Mesothelial cell of epicardium (in vitro differentiated cells): ENCODE measurements at regions not wholly inside any gene's neighbourhood (a gene's known extent, or its start where the extent isn't known, plus 50 kb on each side); places are given as distances from the start of the nearest gene placed in this dataset.

Experiments
- DNase-seq, 2 experiments: peaks; one replicate each; pipeline ENCODE4 v3.0.0; 2021; ENCODE audit warnings: low spot score in 2 of 2; ENCODE audit not compliant: unreplicated experiment in 2 of 2
- H3K27ac Mint-ChIP-seq: 2 replicates; pipeline ENCODE4 v1.8.0; 2021; ENCODE audit warnings: mixed read lengths
- H3K27me3 Mint-ChIP-seq: 2 replicates; pipeline ENCODE4 v1.8.0; 2021; ENCODE audit warnings: low read depth, mixed read lengths
- H3K36me3 Mint-ChIP-seq: 2 replicates; pipeline ENCODE4 v1.8.0; 2021; ENCODE audit warnings: mixed read lengths
- H3K4me1 Mint-ChIP-seq: 2 replicates; pipeline ENCODE4 v1.8.0; 2021; ENCODE audit warnings: mixed read lengths
- H3K4me3 Mint-ChIP-seq: 2 replicates; pipeline ENCODE4 v1.8.0; 2021; ENCODE audit warnings: mild to moderate bottlenecking, moderate library complexity, mixed read lengths
- H3K9me3 Mint-ChIP-seq: 2 replicates; pipeline ENCODE4 v1.8.0; 2021; ENCODE audit warnings: mixed read lengths
- TF ChIP-seq, protein P1 (sequence below): fragments of 200-600 bp; sonication (generic); IDR thresholded peaks from one replicate; pipeline ENCODE4 v1.5.0; 2021; ENCODE audit warnings: antibody characterized with exemption; ENCODE audit not compliant: unreplicated experiment

GRCh38 chr5:154612666-154613065 is 134.6 kb upstream of the HAND1 start:
- no peak overlapping the region for H3K27ac Mint-ChIP-seq
- H3K9me3 Mint-ChIP-seq, result no peaks in the 10 kb centered on the region
- no peaks in the 10 kb centered on the region for H3K36me3 Mint-ChIP-seq
- TF ChIP-seq, protein P1, sequence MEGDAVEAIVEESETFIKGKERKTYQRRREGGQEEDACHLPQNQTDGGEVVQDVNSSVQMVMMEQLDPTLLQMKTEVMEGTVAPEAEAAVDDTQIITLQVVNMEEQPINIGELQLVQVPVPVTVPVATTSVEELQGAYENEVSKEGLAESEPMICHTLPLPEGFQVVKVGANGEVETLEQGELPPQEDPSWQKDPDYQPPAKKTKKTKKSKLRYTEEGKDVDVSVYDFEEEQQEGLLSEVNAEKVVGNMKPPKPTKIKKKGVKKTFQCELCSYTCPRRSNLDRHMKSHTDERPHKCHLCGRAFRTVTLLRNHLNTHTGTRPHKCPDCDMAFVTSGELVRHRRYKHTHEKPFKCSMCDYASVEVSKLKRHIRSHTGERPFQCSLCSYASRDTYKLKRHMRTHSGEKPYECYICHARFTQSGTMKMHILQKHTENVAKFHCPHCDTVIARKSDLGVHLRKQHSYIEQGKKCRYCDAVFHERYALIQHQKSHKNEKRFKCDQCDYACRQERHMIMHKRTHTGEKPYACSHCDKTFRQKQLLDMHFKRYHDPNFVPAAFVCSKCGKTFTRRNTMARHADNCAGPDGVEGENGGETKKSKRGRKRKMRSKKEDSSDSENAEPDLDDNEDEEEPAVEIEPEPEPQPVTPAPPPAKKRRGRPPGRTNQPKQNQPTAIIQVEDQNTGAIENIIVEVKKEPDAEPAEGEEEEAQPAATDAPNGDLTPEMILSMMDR, result no peak
- peaks cover 23% of the 10 kb centered on the region for H3K27me3 Mint-ChIP-seq
- H3K4me1 Mint-ChIP-seq, result peaks cover 20% of the 10 kb centered on the region
- H3K4me3 Mint-ChIP-seq, result no peak overlapping the region
- DNase-seq, result no peak

GRCh38 chr5:154611341-154611767 is 133.3 kb upstream of the HAND1 start:
- no peaks in the 10 kb centered on the region for H3K9me3 Mint-ChIP-seq
- H3K27ac Mint-ChIP-seq, result no peak overlapping the region
- no peaks in the 10 kb centered on the region for H3K36me3 Mint-ChIP-seq
- peaks cover 24% of the 10 kb centered on the region for H3K4me1 Mint-ChIP-seq
- TF ChIP-seq, protein P1, result no peak
- DNase-seq, result no peak
- H3K27me3 Mint-ChIP-seq, result peaks cover 23% of the 10 kb centered on the region
- peak overlapping the region; percentile 66 for H3K4me3 Mint-ChIP-seq

DNA sequence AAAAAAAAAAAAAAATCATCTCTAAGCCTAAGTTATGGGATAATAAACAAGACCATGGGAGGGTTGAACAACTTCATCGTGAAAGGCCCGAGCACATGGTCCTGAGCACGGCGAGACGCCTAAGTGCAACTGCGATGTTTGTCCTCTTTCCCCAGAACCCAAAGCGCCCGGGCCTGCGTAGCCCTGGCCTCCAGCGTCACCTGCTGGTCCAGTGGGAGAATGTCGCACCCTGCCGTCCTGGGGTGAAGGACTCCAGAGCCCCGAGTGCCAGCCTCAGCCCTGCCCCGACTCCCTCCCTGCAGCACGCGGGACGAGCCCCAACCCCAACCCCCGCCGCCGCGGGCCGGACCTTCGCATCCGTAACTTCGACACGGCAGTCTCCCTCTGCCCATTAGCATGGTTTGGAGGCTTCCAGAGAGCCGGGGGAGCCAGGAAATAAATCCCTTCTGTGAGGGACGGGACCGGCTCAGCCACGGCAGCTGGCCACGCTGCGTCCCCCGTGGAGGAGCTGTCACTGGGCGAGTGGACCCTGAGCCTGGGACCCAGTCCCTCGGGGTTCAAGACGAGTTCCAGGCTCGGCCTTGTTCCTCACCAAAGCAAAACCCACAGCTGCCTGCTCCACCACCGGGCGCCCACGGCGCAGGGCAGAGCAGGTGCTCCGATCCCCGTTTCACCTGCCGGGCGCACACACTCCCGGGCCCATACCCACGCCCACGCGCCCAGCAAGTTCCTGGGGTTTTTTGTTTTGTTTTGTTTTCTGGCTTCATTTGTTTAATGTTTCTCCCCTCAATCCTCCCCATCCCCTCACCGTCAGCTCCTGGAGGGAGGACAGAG is 132.5 kb upstream of the HAND1 start:
- no peaks in the 10 kb centered on the region for H3K36me3 Mint-ChIP-seq
- peaks cover 23% of the 10 kb centered on the region for H3K27me3 Mint-ChIP-seq
- H3K9me3 Mint-ChIP-seq, result no peaks in the 10 kb centered on the region
- TF ChIP-seq, protein P1, result peak; percentile 79
- H3K4me3 Mint-ChIP-seq, result peak overlapping the region; percentile 58
- H3K4me1 Mint-ChIP-seq, result peaks cover 27% of the 10 kb centered on the region
- DNase-seq, result peak; percentile 66 to 86
- peak overlapping the region; percentile 16 for H3K27ac Mint-ChIP-seq

- TF ChIP-seq, protein P1, result no peak
- no peak for DNase-seq
- H3K4me1 Mint-ChIP-seq, result peaks cover 29% of the 10 kb centered on the region
- no peak overlapping the region for H3K27ac Mint-ChIP-seq
- no peaks in the 10 kb centered on the region for H3K9me3 Mint-ChIP-seq
- no peak overlapping the region for H3K4me3 Mint-ChIP-seq
- H3K36me3 Mint-ChIP-seq, result no peaks in the 10 kb centered on the region
- H3K27me3 Mint-ChIP-seq, result peaks cover 23% of the 10 kb centered on the region
These were observed 131.2 kb upstream of the HAND1 start for GRCh38 chr5:154609251-154609650.

- H3K4me1 Mint-ChIP-seq, result peaks cover 34% of the 10 kb centered on the region
- H3K9me3 Mint-ChIP-seq, result no peaks in the 10 kb centered on the region
- H3K36me3 Mint-ChIP-seq, result no peaks in the 10 kb centered on the region
- TF ChIP-seq, protein P1, result no peak
- no peak overlapping the region for H3K27ac Mint-ChIP-seq
- no peak for DNase-seq
- peaks cover 23% of the 10 kb centered on the region for H3K27me3 Mint-ChIP-seq
- no peak overlapping the region for H3K4me3 Mint-ChIP-seq
These were observed 130.5 kb upstream of the HAND1 start for GRCh38 chr5:154608531-154609011.
